ENCODE measurements at regions not wholly inside any gene's neighbourhood (a gene's known extent, or its start where the extent isn't known, plus 50 kb on each side); places are given as distances from the start of the nearest gene placed in this dataset.

GRCh38 chr2:217167531-217167930 lies 307.7 kb upstream of the TNP1 start:
- TF ChIP-seq CTCF (IDR thresholded peaks at IDR 0.05; ENCODE audit: insufficient read depth, low read length) = no peak

DNA sequence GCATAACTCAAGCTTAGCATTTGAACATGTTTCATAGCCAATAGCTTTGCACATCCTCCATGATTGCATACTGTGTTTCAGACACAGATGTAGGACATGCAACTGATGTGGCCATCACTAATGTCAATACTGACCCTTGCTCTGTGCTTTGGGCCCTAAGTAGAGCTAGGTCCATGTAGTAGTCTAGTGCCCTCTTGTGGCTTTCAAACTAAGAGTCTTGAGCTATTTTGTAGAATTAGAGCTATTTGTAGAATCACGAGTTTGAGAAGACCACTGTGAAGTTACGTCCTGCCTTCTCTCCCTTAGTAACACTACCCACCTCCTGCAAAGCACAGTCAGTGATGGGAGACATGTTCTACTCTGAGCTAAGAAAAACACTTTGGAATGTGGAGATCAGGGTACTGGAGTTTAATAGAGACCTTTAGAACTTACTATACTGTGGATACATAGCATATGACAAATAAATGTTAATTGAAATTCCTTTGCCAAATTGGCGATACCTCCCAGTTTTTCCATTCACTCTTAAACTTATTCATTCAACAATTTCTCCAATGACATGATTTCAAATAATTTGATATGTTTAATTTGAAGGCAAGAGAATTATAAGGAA lies 306.5 kb upstream of the TNP1 start:
- TF ChIP-seq CTCF (IDR thresholded peaks at IDR 0.05; ENCODE audit: insufficient read depth, low read length) = peak; percentile 62
- peak; percentile 68 for DNase-seq (ENCODE audit: low read depth)
- no peak overlapping the region for H3K4me3 ChIP-seq (ENCODE audit: low read depth, low read length)

More at GRCh38 chr2:217167531-217167930, 307.7 kb upstream of the TNP1 start:
- H3K4me3 ChIP-seq (ENCODE audit: low read depth, low read length) = no peak overlapping the region
- no peak for DNase-seq (ENCODE audit: low read depth)

- no peak for DNase-seq (ENCODE audit: low read depth)
- TF ChIP-seq CTCF (IDR thresholded peaks at IDR 0.05; ENCODE audit: insufficient read depth, low read length) = no peak
- H3K4me3 ChIP-seq (ENCODE audit: low read depth, low read length) = no peak overlapping the region
Measured at GRCh38 chr2:217165547-217165946, 305.7 kb upstream of the TNP1 start.

DNA sequence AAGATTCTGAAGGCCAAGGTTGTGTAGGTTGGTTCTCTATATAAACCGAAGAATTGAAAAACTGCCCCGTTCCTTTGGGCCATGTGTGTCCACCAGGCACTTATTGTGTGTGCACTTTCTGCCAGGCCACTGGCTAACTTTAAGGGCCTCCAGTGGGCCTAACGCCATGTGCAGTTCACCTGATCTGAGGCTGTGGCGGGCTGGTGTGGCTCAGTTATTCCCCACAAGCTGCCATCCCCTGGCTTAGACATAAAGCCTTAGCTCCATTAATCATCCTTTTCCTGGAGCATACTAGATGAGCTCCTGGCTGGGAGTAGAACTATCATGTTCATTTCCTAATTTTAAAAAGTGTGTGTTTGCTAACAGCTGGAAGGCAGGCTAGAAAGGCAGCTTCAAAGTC lies 304.1 kb upstream of the TNP1 start:
- H3K4me3 ChIP-seq (ENCODE audit: low read depth, low read length) = no peak overlapping the region
- TF ChIP-seq CTCF (IDR thresholded peaks at IDR 0.05; ENCODE audit: insufficient read depth, low read length) = no peak
- no peak for DNase-seq (ENCODE audit: low read depth)

DNA sequence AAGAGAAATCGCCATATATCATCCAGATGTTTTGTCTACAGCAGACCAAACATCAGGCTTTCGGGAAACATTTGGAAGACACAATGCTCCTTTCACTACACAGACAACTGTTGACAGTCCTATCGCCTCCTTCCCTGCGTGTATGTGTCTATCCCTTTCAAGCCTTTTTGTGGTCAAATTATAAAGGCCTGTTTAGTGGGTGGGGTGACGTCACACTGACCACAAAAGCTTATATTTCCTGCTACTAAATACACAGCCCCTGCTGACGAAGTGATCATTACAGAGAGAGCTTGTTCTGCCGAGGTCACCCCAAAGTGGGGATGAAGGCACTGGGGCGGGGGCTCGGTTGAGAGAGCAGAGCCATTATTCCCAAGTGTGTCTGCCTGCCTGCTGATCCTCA lies 302.7 kb upstream of the TNP1 start:
- no peak for TF ChIP-seq CTCF (IDR thresholded peaks at IDR 0.05; ENCODE audit: insufficient read depth, low read length)
- no peak for DNase-seq (ENCODE audit: low read depth)
- no peak overlapping the region for H3K4me3 ChIP-seq (ENCODE audit: low read depth, low read length)

DNA sequence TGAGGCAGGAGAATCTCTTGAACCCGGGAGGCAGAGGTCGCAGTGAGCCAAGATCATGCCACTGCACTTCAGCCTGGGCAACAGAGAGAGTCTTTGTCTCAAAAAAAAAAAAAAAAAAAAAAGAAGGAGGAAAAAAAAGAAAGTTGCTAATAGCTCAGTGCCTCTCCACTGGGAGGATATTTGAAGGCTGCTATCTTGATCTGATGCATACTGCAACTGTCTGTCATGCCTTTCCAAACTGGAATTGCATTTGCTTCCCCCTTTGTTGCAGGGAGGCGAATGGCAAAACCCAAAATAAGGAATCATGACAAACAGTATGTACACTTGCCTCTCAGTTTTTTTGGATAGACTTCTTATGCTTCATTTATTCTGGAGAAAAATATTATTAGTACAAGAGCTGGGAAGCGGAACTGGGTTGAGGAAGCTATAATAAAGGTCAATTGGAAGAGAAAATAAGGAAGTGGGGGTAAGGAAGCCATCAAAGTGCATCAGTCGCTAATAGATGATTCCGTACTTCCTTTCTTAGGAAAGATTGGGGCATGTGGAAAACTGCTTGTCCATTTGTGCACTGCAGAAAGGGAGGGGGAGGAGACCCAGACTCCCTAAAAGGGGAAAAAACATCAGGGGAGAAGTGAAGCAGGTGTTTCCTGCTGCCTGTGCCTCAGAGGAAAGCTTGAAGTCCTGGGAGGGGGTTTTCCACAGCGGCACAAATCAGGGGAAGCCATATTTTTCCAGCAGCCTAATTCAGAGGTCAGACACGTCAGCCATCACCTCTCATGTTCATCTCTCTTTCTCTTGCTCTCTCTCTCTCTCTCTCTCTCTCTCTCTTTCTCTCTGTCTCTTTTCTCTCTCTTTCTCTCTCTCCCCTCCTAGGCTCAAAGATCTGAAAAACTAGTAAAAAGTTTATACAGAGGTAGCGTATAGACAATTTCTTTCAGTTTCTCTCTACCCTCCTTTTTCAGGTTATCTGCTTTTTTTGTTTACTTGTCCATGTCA lies 301.4 kb upstream of the TNP1 start:
- H3K4me3 ChIP-seq (ENCODE audit: low read depth, low read length) = no peak overlapping the region
- no peak for TF ChIP-seq CTCF (IDR thresholded peaks at IDR 0.05; ENCODE audit: insufficient read depth, low read length)
- no peak for DNase-seq (ENCODE audit: low read depth)

Data from fibroblast of the aortic adventitia (primary cell).